ENCODE measurements at regions not wholly inside any gene's neighbourhood (a gene's known extent, or its start where the extent isn't known, plus 50 kb on each side); places are given as distances from the start of the nearest gene placed in this dataset.
A peak's percentile ranks its signal among the peaks of the same experiment; 100 is the strongest.

- no peak for DNase-seq
Observed at GRCh38 chr12:90112666-90113065, 404.0 kb upstream of the ATP2B1 start.

DNA sequence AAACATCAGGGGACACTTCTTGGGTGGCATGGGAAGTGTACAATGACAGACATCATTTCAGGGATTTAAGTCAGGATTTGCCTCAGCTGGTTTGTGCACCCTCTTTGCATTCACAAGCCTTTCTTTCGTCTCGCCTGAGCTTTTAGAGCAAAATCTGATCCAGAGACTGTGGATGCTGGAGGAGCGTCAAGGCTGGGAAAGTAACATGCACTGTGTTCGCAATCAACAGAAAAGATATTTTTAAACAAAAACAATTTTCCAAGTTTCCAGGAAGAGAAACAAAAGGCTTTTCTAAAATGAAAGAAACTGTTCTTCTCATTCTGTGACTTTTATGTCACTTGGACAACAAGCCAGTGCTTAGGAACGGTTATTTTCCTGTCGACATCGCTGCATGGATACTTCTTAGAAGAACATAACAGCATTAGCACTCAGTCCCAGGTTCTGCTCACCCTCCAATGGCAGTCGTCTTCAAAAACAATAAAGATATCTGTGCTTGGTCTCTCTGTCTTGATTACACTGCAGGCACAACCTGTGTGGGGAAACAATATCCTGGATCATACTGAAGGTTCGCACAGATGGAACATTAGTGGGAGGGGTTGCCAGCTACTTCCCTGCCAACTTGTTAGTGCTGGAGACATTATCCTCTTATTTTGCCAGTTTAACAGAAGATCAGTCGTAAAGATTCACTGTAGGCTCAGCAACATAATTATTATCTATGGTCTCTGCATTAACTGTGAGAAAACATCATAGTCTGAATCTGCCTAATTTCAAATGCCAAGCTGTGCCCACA is 403.3 kb upstream of the ATP2B1 start:
- DNase-seq = no peak

GRCh38 chr12:90106568-90106967 is 397.9 kb upstream of the ATP2B1 start:
- no peak for DNase-seq

- peak; percentile 22 for DNase-seq
Observed at GRCh38 chr12:90102957-90103652, 394.5 kb upstream of the ATP2B1 start.

DNA sequence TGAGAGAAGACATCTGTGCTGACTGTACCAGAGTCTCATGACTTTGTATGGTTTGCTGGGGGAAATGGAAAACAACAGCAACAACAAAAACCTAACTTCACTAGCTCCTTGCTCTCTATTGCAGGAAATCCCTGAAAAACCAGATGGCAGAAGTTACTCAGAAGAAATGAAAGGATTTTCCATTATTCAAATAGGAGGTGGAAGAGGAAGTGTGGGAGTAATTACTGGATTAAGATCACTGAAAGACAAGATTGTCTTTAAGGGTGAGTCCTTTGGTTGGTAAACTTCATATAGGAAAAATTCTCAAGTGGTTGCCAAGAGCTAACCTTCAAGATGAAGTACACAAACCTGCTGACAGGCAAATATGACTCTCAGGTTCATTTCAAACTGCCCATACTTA is 391.9 kb upstream of the ATP2B1 start:
- DNase-seq = no peak

- no peak for DNase-seq
Observed at GRCh38 chr12:90099288-90099687, 390.6 kb upstream of the ATP2B1 start.

DNA sequence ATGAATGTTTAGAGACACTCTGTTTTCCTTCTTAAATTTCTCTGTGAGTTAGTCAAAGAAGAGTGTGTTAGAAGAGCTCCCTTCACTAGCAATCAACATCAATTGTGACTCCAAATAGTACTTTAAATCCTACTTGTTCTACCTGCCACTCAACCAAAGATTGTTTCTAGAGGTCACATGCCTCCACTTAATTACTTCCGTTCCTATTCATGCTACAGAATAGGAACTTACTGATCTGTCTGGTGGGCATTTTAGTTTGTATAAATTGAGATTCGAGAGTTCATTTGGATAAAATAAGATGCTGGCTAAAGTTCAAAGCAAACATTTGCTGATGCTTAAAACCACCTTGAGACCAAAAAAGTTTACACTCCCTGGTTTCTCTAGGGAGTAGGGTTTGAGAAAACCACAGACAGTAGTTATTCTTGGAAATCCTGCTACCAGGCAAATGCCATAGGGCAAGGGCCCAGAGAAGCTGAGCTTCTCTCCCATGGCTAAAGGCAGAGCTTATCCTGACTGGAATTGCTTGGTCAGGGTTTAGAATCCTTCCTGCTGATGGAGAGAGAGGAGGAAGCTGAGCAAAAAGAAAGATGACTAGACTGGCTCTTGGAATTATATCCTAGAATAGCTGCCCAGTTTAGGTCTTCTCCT is 389.6 kb upstream of the ATP2B1 start:
- no peak for DNase-seq

DNA sequence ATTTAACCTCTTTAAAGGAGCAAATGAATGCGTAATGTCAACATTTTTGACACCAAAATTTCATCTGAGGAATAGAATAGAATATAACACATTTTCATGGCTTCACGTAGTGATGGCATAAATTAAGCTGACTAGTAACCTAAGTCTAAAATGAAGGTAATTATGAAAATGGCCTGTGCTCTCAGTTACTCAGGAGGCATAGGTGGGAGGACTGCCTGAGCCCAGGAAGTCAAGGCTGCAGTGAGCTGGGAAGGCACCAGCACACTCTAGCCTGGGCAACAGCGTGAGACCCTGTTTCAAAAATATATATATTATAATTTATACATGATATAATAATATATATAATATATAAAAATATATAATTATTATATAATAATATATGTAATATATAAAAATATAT is 383.2 kb upstream of the ATP2B1 start:
- no peak for DNase-seq

GRCh38 chr12:90090929-90091651 is 382.5 kb upstream of the ATP2B1 start:
- no peak for DNase-seq

DNA sequence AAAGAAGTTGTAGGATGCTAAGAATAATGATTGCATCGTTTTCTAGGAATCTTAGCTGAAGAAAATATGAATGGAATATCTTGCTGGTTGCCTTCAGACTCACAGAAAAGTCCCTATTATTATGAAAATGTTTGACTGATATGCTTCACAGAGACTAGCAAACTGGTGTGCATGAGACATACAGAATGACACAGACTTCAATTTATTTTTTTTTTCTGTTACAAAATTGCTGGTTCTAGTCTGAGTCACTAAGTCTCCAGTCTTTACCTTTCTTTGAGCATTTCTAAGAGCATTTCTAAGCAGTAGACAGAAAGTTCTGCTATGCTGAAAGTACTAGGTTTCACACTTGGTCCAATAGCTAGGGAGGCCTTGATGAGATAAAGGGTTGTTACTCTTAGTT is 377.6 kb upstream of the ATP2B1 start:
- no peak for DNase-seq

DNA sequence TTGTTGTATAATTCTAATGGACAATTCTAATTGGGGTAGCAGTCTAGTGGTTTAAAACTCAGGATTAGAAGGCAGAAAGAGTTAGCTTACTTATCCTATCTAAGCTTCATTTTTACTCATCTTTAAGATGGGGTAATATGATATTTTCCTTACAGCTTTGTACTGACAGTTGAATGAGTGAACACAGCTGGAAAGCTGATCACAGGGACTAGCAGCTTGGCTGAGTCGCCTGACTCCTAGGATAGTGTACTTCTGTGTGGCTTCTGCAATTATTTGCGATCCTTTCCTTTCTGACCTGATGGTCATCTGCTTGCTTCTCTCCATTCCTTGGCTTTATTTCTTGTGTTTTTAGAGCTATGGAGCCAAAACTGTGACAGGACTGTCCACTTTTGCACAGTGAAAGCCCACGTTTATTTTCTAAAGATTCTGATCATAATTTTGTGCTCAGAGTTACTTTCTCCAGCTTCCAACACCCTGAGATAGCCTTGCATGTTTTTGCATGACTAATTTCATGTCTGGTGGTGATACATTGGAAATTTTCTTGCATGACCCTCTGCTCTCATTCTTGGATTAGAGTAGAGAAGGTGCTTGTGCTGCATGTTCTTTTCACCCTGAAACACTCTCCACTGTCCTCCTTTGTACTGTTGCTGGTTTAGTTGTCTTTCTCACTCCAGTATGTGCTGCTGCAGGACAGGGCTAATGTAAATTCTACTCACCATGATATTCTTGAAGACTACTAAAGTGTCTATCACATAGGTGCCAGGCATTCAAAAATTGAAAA is 377.0 kb upstream of the ATP2B1 start:
- DNase-seq = no peak

DNA sequence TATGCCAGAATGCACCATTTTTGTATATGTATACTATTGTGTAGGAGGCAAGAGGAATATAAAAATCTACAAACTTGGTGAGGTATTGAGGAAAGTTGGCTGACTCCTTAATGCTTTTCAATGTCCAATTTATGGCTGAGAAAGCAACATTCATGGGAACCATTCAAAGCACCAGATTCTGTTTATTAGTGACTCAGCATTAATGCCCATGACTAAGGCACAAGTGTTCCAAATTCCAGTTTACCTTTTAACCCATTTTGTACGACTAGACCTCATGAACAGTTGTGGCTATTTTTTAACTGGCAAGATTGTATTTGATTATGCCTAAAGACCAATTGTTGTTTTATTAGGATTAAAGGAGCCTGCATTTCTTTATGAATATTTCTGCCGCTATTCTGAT is 375.4 kb upstream of the ATP2B1 start:
- DNase-seq = no peak

DNA sequence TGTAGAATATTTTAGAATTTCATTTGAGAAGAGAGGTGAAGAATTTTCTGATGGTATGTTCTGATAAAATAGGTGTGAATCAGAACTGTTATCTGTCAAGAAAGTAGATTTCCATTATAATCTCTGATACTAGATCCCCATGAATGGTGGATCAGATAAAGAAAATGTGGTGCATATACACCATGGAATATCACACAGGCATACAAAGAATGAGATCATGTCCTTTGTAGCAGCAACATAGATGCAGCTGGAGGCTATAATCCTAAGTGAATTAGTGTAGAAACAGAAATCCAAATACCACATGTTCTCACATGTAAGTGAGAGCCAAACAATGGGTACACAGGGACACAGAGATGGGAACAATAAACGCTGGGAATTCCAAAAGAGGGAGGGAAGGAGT is 372.0 kb upstream of the ATP2B1 start:
- DNase-seq = no peak

DNA sequence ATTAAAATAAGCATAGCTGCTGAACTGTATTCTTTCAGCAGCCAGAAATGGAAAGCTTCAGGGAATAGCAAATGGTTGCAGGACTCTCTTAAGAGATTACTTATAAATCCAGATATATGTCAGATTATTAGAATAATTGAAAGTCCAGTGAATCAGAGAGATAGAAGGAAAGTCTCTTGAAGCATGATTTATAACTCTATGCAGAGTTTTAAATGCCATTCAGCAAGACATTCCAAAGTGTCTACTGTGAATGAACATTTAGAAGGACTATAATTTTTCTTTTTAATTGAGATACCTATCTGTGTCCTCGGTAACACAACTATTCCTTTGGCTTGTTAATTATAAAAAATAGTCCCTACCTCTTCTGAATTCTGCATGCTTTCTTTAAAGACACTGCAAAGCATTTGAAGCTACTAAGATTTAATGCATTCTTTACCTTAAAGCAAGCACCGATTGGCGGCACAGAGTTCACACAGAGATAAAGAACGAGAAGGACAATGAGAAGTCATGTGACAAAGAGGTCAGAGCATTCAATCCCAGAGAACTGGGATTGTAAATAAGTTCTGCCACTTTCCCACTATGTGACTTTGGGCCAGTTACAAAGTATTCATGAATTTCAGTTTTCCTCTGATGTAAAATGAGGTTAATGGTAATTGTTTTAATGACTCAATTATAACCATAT is 371.0 kb upstream of the ATP2B1 start:
- no peak for DNase-seq

GRCh38 chr12:90078344-90078743 is 369.7 kb upstream of the ATP2B1 start:
- no peak for DNase-seq

- no peak for DNase-seq
Observed at GRCh38 chr12:90077756-90078155, 369.1 kb upstream of the ATP2B1 start.

- DNase-seq = no peak
Observed at GRCh38 chr12:90076851-90077319, 368.2 kb upstream of the ATP2B1 start.

- no peak for DNase-seq
Observed at GRCh38 chr12:90075685-90076084, 367.0 kb upstream of the ATP2B1 start.

- DNase-seq = no peak
Observed at GRCh38 chr12:90074086-90074485, 365.4 kb upstream of the ATP2B1 start.

- DNase-seq = no peak
Observed at GRCh38 chr12:90071996-90072395, 363.4 kb upstream of the ATP2B1 start.

DNA sequence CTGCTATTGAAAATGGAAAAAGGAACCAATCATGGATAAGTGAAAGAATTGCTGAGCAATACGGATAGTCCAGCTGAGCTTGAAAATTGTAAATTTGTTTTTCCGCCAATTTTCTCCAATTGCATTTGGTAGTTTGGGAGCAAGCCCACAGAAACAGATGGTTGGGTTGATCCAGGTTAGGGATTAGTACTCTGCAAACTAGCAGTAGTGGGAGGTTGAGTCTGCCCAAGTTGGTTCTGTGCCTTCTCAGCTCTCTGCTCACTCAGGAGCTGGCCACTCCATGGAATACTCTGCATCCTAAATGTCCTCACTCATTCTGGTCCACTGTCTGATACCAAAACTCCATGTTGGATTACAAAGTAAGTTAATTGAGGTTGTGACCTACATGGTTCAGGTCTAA is 361.1 kb upstream of the ATP2B1 start:
- DNase-seq = no peak

GRCh38 chr12:90067791-90068190 is 359.2 kb upstream of the ATP2B1 start:
- no peak for DNase-seq

Data from CD4-positive, alpha-beta T cell treated with Interleukin-6 for 4 hours (primary cell).